ENCODE measurements at regions not wholly inside any gene's neighbourhood (a gene's known extent, or its start where the extent isn't known, plus 50 kb on each side); places are given as distances from the start of the nearest gene placed in this dataset.

DNA sequence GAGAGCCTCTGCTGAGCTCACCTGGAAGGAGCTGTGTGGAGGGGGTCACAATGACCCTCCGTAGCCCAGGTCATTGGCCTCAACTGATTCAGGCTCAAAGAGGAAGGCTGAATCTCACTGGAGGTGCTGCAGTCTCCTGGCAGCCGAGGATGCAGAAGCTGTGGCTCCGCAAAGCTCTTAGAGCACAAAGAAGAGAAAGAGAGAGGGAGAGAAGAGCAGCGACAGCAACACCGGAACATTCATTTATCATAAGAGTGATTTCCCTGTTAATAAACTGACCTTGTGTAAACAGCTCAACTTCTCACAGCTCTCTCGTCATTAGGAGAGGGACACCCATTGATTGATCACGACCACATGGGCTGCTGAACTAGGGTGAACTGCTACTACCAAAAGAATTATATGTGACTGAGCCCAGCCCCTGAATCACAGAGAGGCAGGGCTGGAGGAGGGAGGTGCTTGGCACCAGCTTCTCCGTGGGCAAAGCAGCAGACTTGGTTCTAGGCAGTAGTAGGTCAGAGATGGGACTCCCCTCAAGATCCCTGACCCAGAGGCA is 281.7 kb downstream of the NXPE2 start:
- TF ChIP-seq ELF1 (IDR thresholded peaks at IDR 0.05) (no peak), JUND (IDR thresholded peaks at IDR 0.05) (no peak), POLR2AphosphoS5 (IDR thresholded peaks at IDR 0.05; ENCODE audit: low read depth, low read length) (no peak), EZH2phosphoT487 (IDR thresholded peaks at IDR 0.05; ENCODE audit: borderline replicate concordance, low read depth) (no peak), NRF1 (IDR thresholded peaks at IDR 0.05; ENCODE audit: low read depth, low read length) (no peak), GABPA (IDR thresholded peaks at IDR 0.05; ENCODE audit: low read depth) (no peak), RFX5 (IDR thresholded peaks at IDR 0.05; ENCODE audit: low read length) (no peak), YY1 (IDR thresholded peaks at IDR 0.05; ENCODE audit: low read depth) (no peak)
- TF ChIP-seq, protein P1, sequence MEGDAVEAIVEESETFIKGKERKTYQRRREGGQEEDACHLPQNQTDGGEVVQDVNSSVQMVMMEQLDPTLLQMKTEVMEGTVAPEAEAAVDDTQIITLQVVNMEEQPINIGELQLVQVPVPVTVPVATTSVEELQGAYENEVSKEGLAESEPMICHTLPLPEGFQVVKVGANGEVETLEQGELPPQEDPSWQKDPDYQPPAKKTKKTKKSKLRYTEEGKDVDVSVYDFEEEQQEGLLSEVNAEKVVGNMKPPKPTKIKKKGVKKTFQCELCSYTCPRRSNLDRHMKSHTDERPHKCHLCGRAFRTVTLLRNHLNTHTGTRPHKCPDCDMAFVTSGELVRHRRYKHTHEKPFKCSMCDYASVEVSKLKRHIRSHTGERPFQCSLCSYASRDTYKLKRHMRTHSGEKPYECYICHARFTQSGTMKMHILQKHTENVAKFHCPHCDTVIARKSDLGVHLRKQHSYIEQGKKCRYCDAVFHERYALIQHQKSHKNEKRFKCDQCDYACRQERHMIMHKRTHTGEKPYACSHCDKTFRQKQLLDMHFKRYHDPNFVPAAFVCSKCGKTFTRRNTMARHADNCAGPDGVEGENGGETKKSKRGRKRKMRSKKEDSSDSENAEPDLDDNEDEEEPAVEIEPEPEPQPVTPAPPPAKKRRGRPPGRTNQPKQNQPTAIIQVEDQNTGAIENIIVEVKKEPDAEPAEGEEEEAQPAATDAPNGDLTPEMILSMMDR (IDR thresholded peaks at IDR 0.05) = no peak
- TF ChIP-seq, protein P2, sequence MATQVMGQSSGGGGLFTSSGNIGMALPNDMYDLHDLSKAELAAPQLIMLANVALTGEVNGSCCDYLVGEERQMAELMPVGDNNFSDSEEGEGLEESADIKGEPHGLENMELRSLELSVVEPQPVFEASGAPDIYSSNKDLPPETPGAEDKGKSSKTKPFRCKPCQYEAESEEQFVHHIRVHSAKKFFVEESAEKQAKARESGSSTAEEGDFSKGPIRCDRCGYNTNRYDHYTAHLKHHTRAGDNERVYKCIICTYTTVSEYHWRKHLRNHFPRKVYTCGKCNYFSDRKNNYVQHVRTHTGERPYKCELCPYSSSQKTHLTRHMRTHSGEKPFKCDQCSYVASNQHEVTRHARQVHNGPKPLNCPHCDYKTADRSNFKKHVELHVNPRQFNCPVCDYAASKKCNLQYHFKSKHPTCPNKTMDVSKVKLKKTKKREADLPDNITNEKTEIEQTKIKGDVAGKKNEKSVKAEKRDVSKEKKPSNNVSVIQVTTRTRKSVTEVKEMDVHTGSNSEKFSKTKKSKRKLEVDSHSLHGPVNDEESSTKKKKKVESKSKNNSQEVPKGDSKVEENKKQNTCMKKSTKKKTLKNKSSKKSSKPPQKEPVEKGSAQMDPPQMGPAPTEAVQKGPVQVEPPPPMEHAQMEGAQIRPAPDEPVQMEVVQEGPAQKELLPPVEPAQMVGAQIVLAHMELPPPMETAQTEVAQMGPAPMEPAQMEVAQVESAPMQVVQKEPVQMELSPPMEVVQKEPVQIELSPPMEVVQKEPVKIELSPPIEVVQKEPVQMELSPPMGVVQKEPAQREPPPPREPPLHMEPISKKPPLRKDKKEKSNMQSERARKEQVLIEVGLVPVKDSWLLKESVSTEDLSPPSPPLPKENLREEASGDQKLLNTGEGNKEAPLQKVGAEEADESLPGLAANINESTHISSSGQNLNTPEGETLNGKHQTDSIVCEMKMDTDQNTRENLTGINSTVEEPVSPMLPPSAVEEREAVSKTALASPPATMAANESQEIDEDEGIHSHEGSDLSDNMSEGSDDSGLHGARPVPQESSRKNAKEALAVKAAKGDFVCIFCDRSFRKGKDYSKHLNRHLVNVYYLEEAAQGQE (IDR thresholded peaks at IDR 0.05; ENCODE audit: low read depth, low read length) = no peak
- TF ChIP-seq, protein P3, sequence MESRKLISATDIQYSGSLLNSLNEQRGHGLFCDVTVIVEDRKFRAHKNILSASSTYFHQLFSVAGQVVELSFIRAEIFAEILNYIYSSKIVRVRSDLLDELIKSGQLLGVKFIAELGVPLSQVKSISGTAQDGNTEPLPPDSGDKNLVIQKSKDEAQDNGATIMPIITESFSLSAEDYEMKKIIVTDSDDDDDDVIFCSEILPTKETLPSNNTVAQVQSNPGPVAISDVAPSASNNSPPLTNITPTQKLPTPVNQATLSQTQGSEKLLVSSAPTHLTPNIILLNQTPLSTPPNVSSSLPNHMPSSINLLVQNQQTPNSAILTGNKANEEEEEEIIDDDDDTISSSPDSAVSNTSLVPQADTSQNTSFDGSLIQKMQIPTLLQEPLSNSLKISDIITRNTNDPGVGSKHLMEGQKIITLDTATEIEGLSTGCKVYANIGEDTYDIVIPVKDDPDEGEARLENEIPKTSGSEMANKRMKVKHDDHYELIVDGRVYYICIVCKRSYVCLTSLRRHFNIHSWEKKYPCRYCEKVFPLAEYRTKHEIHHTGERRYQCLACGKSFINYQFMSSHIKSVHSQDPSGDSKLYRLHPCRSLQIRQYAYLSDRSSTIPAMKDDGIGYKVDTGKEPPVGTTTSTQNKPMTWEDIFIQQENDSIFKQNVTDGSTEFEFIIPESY (IDR thresholded peaks at IDR 0.05; ENCODE audit: borderline replicate concordance, low read depth) = no peak
